A204.1 (cell line): ENCODE measurements at regions not wholly inside any gene's neighbourhood (a gene's known extent, or its start where the extent isn't known, plus 50 kb on each side); places are given as distances from the start of the nearest gene placed in this dataset.

Experiments
- FAIRE-seq: peaks from 2 replicates; lab custom pipeline; 2012; peaks lifted over from hg19 to GRCh38; lab: Jason Lieb, UNC

DNA sequence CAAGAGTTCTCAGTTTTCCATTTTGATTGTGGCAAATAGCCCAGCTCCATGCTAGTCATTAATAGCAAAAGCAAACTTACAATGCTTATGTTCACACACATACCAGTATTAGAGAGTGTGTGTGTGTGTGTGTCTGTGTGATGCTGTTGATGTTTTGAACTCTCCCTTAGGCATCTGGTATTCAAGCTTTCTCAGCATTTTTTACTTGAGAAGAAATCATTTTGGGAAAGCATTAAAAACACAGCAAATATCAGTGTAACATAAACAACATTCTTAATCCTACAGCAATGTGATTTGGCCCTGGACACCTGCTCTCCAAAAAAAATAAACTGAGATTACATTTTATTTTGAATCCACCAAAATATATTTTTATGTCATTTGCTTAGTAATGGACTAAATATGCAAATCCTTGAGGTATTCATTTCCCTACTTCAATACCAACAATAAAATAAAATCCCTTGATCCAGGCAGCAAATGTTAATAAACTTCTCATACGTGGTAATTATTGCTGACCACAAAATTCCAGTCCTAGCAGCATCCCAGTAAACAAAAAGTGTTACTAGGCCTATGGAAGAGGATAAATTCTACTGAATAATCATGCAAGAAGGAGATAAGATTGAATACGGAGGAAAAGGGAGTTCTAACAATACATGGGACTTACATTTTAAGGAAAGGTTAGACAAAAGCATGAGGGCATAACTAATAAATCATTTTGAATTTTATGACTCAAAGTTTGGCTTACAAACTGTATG is 249.5 kb upstream of the CLEC14A start:
- no peak for FAIRE-seq

DNA sequence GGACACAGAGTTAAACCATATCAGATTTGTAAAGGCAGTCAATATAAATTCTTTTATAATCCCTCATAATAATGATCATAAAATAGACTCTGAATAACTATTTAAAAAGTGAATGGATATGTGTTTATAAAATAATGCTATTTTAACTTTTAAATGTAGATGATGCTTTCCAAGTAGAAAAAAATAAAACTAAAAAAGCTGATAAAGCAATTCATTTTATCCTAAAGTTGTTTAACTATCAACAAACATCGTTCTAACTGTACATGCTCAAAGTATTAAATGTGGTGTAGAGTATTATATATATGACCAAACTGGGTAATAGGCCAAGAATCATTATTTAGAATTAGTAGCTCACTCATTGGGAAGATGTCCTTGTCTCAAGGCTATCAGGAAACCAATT is 248.3 kb upstream of the CLEC14A start:
- no peak for FAIRE-seq

DNA sequence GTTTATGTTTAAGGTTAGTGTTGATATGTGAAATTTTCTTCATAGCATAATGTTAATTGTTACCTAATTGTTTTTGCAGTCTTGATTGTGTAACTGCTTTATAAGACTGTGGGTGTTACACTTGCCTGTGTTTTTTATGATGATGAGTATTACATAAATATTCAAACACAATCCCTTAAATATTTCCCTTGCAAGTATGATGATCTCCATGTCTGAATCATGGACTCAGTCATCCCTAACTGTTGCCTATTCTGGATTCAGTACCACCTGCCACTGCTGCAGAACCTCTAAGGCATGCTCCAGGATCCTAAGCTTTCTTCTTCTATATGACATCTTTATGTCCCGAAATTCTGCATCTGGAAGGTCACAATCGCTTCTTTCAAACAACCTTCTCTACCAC is 246.3 kb upstream of the CLEC14A start:
- FAIRE-seq: no peak

DNA sequence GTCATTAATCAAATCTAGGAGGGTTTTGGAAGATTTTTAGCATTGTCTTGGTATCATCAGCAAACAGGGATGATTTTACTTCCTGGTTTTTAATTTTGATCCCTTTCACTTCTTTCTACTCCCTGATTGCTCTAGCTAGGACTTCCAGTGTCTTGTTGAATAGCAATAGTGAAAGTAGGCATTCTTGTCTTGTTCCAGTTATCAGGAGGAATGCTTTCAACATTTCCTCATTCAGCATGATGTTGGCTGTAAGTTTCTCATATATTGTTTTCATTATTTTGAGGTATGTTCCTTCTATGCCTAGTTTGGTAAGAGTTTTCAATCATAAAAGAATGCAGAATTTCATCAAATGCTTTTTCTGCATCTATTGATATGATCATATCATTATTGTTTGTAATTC is 244.2 kb upstream of the CLEC14A start:
- FAIRE-seq: no peak

DNA sequence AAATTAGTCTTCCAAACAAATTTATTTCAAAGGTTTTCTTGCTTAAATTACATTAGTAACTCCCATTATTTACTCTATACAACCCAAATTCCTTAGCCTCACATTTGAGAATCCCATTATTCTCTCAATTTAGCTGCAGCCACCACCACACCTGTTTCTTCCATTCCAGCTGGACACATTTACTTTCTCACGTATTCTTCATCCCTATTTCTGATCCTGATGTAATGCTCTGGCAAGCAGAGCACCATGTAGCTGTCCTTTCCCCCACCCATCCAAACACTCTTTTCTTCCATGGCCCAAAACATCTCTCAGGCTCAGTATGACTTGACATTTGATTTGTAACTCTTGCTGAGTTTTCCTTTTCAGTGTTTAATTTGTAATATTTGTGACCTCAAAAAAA is 240.2 kb upstream of the CLEC14A start:
- no peak for FAIRE-seq

DNA sequence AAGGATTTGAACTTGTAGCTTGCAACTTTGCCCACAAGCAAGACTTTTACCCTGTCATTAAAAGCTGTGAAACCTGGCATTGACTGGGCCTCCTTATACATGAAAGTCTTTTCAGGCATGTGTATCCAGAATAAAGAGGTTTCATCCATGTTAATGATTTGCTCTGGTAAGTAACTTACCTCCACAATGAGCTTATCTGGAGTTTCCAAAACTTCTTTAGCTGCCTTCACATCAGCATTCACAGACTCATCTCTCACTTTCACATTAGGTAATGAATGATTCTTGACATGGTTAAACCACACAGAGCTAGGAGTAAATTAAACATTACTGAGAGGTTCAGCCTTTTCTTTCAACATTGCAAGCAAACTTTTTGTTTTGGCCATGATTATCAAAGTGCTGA is 234.4 kb upstream of the CLEC14A start:
- no peak for FAIRE-seq

DNA sequence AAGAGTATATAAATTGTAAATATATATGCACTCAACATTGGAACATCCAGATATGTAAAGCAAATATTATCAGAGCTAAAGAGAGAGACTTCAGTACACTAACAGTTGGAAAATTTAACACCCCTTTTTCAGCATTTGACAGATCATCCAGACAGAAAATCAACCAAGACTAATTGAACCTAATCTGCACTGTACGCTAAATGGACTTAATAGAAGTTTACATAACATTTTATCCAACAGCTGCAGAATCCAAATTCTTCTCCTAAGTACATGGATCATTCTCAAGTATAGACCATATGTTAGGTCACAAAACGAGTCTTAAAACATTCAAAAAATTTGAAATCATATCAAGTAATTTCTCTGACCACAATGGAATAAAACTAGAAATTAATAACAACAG is 229.1 kb upstream of the CLEC14A start:
- no peak for FAIRE-seq

DNA sequence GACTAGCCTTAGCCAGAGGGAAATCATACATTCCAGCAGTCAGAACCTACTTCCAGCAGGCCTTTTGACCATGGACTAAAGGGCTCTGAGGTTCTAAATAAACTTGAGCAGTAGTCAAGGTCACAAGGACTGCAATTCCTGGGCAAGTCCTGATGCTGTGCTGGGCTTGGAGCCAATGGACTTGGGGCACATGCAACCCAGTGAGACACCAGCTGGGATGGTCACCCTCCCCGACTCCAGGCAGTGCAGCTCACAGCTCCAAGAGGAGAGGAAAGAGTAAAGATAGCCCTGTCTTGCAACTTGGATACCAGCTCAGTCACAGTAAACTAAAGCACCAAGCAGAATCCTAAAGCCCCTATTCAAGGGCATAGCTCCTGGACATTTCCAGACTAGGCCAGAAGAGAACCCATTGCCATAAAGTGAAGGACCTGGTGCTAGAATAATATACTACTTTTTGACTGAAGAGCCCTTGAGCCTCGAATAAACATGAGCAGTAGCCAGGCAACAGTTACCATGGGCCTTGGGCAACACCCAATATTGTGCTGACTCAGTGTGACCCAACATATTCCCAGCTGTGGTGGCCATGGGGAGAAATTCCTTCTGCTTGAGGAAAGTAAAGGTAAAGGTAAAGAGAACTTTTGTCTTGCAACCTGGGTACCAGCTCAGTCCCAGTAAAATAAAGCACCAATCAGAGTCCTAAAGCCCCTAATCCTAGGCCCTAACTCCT is 226.2 kb upstream of the CLEC14A start:
- no peak for FAIRE-seq

DNA sequence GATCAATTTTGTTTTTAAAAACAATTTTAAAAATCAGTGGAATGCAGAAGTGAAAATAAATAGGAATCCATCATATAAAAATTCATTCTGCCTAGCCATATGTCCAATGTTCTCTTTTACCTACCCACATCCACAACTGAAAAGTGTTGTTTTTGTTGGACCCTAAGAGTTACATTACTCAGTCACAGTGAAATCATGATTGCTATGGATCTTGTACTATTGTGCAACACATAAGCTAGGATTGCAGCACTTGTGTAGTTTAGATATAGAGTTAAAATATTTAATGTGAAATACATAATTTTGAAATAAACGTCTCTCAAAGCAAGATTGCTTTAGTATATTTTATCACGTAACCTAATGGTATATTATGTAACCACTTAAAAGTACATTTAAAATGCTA is 213.3 kb upstream of the CLEC14A start:
- FAIRE-seq: no peak

DNA sequence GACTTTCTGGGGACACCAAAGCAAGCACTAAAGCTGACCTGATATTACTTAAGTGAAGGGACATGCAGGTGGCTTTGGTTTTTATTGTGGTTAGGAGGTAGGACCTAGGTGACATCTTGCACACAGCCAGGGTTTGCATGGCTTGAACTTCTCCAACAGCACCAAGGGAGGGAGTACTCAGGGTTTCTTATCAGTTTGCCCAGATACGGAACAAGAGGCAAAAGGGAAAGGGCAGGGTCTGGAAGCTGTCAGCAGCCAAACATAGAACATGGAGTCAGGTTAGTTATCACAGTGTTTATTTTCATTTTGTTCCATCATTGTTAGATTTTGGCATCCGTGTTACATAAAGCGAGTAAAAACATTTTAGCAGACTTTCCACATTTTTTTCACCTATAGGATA is 186.3 kb upstream of the CLEC14A start:
- no peak for FAIRE-seq

DNA sequence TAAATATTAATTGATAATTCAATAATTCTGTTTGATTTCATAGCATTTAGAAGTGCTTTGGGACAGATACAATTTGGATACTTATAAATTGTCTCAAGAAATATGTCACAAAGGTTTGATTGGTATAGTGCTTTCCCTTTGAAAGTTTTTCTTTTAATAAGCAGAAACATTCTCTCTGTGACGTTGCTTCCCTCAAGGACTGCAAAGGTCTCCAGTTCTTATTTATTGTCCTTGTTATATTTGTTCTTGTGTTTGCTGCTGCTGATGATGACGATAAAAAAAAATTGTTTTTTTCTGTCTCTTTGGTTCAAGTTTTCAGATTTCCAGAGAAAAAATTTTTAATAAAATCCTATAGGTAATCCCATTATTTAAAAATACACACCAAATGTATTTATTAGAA is 176.3 kb upstream of the CLEC14A start:
- no peak for FAIRE-seq

DNA sequence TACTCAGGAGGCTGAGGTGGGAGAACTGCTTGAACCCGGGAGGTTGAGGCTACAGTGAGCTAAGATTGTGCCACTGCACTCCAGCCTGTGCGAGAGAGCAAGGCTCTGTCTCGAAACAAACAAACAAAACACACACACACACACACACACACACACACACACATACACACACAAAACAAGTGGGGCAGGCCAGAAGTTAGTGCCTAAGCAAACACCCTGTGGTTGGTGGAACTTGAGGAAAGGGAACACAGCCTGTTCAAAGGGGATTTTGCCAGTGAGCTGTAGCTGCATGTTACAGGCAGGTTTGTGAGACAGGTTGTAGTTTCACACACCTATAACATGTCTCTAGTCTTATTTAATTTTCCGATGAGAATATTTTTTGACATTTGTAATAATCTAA is 175.3 kb upstream of the CLEC14A start:
- FAIRE-seq: no peak

DNA sequence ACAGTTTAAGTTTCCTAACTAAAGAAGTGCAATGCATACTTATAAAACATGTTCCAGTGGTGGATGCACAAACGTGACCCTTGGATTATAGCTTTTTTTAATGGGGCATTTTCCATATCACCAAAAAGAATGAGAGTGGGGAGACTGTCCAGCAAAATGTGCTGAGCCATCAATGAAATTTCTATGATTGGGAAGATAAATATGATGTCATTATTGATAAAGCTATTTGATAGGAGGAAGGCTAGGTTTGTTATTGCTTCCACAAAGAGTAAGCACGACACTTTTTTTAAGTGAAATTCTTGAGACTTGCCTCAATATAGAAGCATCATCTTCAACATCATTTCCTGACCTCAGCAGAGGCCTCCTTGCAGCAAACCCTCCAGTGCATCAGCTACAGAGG is 174.6 kb upstream of the CLEC14A start:
- no peak for FAIRE-seq

DNA sequence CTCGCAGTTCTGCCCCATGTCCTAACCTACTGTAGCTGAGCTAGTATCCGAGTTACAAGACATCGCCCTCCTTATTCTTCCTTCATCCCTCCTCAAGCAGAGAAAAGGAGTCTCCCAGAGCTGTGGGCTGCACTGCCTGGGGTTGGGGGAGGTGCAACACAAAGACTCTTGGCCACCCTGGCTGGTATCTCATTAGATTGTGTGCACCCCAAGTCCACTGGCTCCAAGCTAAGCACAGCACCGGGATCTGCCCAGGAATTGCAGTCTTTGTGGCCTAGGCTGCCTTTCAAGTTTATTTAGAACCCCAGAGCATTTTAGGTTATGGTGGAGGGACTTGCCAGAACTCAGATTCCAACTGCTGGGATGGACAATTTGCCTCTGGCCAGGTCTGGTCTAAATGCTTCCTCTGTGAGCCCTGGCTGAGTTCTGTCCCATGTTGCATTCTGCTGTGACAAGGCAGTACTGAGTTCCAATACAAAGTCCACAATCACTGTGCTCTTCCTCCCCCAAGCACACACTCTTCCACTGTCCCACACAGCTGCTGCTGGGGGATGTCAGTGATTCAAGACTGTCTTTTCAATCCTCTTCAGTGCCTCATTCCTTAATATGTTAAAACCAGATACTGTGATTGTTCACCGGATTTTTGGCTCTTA is 169.6 kb upstream of the CLEC14A start:
- FAIRE-seq: no peak

DNA sequence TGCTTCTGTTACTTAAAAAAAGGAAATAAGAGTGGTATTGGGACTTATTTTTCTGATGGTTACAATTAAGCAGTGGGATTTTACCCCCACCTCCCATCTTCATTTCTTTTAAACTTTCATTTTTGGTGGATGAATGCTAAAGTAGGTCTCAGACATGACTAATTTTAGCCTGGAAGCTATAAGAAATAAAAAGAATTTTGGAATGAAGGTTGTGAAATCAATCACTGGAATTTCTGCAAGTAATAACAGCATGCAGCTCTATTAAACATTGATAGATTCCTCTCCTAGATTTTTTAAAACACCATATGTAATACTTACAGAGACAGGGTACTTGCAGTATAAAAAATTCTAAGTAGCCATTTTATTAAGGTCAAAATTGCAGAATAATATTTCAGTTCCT is 164.2 kb upstream of the CLEC14A start:
- FAIRE-seq: no peak

DNA sequence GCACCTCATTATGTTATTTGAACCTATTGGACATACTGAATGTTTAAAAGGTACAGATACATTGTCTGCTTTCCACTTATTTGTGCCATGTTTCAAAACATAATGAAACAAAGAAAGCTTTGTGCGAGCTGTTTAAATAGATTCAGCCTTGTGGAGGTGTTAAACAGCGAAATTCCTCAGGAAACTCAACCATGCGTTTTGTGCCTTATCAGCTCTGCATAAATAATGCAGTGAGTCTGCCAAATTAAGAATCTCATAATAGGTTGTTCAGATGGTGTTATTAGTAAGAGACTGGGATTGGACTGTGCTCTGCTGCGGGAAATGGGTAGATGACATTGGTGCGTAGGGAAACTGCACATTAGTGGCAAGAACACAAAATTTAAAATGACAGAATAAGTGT is 163.7 kb upstream of the CLEC14A start:
- FAIRE-seq: no peak

DNA sequence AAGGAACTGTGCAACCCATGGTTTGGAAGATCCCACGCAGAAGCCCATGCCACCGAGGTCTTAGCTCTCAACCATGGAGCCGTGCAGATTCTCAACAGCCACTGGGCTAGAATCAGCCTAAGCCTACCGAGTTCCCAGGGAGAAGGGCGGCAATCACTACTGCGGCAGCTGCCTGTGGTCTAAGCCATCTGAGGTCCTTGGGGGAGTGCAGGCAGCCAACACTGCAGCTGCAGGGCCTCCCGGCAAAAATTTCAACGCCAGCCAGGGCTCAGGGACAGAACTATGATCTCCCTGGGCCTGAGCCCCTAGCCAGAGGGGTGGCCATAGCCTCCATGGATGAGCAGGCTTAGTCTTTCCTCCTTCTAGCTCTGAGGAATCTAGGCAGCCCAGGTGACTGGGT is 156.8 kb upstream of the CLEC14A start:
- FAIRE-seq: no peak

DNA sequence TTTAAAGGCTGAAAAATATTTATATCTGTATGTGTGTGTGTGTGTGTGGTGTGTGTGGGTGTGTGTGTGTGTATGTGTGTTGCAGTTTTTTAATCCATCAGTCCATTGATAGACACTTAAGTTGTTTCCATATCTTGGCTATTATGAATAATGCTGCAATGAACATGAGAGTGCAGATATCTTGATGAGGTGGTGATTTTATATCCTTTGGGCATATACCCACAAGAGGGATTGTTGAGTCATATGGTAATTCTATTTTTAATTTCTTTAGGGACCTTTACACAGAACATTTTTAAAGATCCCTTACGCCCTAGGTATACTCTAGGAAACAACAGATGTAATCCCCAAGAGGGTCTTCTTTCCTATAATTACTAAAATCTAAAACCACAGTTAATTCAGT is 154.5 kb upstream of the CLEC14A start:
- no peak for FAIRE-seq

DNA sequence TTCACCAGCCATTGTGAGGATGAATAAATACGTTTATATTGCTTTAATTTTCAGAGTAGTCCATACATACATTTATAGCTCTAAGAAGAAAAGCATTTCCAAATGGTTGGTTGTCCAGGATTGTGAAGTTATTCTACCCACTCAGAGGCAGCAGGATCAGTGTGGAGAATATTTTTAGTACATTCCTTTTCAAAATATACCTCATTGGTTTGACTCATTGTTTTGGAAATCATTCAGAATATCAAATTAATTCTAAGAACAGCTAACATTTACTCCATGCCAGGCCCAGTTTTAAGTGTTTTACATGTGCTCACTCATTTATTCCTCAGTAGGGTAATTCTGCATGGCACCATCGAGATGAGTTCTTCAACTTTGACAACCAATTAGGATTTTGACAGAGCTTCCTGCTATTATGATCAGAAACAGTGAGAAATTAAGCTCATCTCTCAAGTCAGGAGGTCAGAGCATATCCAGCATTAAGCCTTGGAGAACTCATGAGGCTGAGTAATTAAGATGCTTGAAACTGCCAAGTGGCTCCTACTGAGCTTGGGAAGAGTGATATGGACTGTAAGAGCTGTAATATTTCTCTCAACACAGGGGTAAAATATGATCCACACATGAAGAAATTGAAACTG is 153.3 kb upstream of the CLEC14A start:
- FAIRE-seq: no peak

DNA sequence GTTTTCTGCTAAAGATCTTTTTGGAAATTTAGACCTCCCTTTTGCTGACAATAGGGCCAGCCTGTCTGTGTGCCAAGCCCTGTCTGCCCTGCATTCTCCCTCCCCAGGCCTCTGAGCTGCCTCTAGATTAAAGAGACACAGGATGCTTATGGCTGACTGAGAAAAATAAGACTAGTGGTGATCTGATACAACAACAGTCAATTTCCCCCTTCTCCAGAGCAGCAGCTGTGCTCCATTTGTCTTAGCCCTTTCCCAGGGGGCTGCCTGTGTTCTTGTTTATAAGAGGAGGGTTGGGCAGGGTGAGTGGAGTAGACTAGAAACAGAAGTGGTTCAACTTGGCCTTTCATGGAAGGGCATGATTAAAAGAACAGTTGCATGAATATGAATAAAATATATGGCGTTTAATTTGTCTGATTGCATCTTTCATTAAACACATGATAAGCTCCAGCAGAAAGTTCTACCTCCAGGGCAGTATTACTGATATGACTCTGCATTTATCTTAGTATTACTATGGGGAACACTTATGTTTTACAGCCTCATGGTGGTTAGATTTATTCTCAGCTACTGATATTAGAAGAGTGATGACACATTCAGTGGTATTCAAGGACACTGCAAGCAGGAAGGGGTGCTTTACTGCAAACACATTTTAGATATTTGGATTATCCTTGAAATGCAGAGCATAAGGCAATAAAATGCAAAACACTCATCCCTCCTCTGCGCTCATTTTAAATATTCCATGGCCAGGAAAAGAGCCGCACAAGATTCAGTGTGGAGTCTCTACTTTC is 150.2 kb upstream of the CLEC14A start:
- FAIRE-seq: no peak

DNA sequence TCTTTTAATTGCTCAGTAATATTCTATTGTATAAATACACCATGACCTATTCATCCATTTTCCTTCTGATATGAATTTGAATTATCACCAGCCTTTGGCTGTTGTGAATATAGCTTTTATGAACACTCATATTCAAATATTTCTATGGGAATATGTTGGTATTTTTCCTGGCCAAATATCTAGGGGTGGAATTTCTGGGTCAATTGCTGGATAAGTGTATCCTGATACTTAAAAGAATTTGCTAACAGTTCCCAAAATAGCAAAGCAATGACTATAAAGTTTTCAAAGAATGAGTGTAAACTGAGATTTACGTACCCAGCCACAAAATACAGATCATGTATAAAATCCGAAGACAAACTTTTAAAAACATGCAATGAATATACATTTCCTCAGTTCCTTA is 148.7 kb upstream of the CLEC14A start:
- FAIRE-seq: no peak

DNA sequence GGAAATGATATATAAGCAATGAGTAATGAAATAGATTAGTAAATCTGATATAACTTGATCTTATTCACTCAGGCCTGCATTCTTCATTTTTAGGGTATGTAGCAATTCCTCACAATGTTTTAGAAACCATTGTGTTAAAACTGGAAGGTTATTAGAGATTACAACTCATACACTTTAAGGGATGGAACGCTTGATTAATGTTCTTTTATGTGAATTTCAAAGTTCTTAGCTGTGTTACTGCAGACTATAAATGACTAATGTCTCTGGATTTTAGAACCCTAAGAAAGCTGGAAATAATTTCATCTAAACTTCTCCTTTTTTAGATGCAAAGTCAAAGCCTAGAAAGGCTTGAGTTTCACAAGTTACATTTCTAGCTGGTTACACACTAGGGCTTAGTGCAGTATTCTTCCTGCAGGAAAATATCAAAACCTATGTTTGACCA is 148.2 kb upstream of the CLEC14A start:
- no peak for FAIRE-seq
